ENCODE measurements at regions not wholly inside any gene's neighbourhood (a gene's known extent, or its start where the extent isn't known, plus 50 kb on each side); places are given as distances from the start of the nearest gene placed in this dataset.

GRCh38 chr20:60330461-60330860, 372.2 kb downstream of the CDH26 start:
- 35 to 45% (median 43%) methylated on average over 3 of the region's 3 CpGs for WGBS, 3 donors
- intact Hi-C loops (cut with DNase I): no loop called here
- no peak for DNase-seq
- no peak for TF ChIP-seq EP300 (IDR thresholded peaks at IDR 0.05)
- no peak for TF ChIP-seq CTCF (IDR thresholded peaks at IDR 0.05)
- TF ChIP-seq POLR2A (IDR thresholded peaks at IDR 0.05): no peak
- Histone ChIP-seq H3K9me3 (no peaks in the 10 kb centered on the region), H3K27ac (no peak overlapping the region), H3K4me1 (ENCODE audit: insufficient read depth) (no peaks in the 10 kb centered on the region), H3K36me3 (no peaks in the 10 kb centered on the region), H3K27me3 (no peaks in the 10 kb centered on the region), H3K4me3 (no peak overlapping the region)

GRCh38 chr20:60331688-60332300, 373.6 kb downstream of the CDH26 start:
- Histone ChIP-seq H3K4me1 (ENCODE audit: insufficient read depth) (no peaks in the 10 kb centered on the region), H3K27ac (no peak overlapping the region), H3K27me3 (no peaks in the 10 kb centered on the region), H3K36me3 (no peaks in the 10 kb centered on the region), H3K4me3 (no peak overlapping the region), H3K9me3 (no peaks in the 10 kb centered on the region)
- 51 to 67% (median 57%) methylated on average over 11 of the region's 11 CpGs for WGBS, 3 donors
- no peak for TF ChIP-seq POLR2A (IDR thresholded peaks at IDR 0.05)
- no peak for TF ChIP-seq CTCF (IDR thresholded peaks at IDR 0.05)
- no peak for TF ChIP-seq EP300 (IDR thresholded peaks at IDR 0.05)
- no peak for DNase-seq
- intact Hi-C loops (cut with DNase I): no loop called here

- Histone ChIP-seq H3K36me3 (no peaks in the 10 kb centered on the region), H3K4me1 (ENCODE audit: insufficient read depth) (no peaks in the 10 kb centered on the region), H3K4me3 (no peak overlapping the region), H3K27me3 (no peaks in the 10 kb centered on the region), H3K27ac (no peak overlapping the region), H3K9me3 (no peaks in the 10 kb centered on the region)
- WGBS, 3 donors: 65 to 82% (median 81%) methylated on average over 3 of the region's 3 CpGs
- intact Hi-C loops (cut with DNase I): no loop called here
- DNase-seq: no peak
- no peak for TF ChIP-seq EP300 (IDR thresholded peaks at IDR 0.05)
- TF ChIP-seq POLR2A (IDR thresholded peaks at IDR 0.05): no peak
- no peak for TF ChIP-seq CTCF (IDR thresholded peaks at IDR 0.05)
Measured at GRCh38 chr20:60332523-60332922, 374.3 kb downstream of the CDH26 start.

GRCh38 chr20:60334911-60335310, 376.7 kb downstream of the CDH26 start:
- H3K4me1 ChIP-seq (ENCODE audit: insufficient read depth): no peaks in the 10 kb centered on the region
- intact Hi-C loops (cut with DNase I): no loop called here
- H3K9me3 ChIP-seq: no peaks in the 10 kb centered on the region
- TF ChIP-seq EP300 (IDR thresholded peaks at IDR 0.05) (no peak), CTCF (IDR thresholded peaks at IDR 0.05) (no peak), POLR2A (IDR thresholded peaks at IDR 0.05) (no peak)
- no peaks in the 10 kb centered on the region for H3K36me3 ChIP-seq
- no peaks in the 10 kb centered on the region for H3K27me3 ChIP-seq
- H3K4me3 ChIP-seq: no peak overlapping the region
- no peak for DNase-seq
- no peak overlapping the region for H3K27ac ChIP-seq
- 87 to 91% (median 89%) methylated on average over 3 of the region's 3 CpGs for WGBS, 3 donors
